Activated T-cell treated with anti-CD3 and anti-CD28 coated beads, Interleukin-2, amount 50 U/mL, for 72 hours (primary cell): ENCODE measurements at regions not wholly inside any gene's neighbourhood (a gene's known extent, or its start where the extent isn't known, plus 50 kb on each side); places are given as distances from the start of the nearest gene placed in this dataset.

Experiments used
- ATAC-seq, 2 donors: fragments of 150-1000 bp; cut with Tn5 transposase; replicated peaks in 1 of 2; 2 replicates each; pipeline ENCODE4 v1.10.0; 2021; ENCODE audit warnings: moderate library complexity in 2 of 2, mild to moderate bottlenecking in 1 of 2
- DNase-seq, 2 donors: peaks; one replicate each; pipeline ENCODE4 v3.0.0; 2021 to 2022; ENCODE audit warnings: mixed read lengths in 1 of 2
- H3K27ac Mint-ChIP-seq: one replicate; pipeline ENCODE4 v1.8.0; 2022; ENCODE audit warnings: mild to moderate bottlenecking, moderate library complexity, mixed read lengths
- H3K27me3 Mint-ChIP-seq: one replicate; pipeline ENCODE4 v1.8.0; 2022; ENCODE audit warnings: low read depth, mixed read lengths
- H3K36me3 Mint-ChIP-seq, 2 donors: one replicate each; pipeline ENCODE4 v1.8.0; 2022; ENCODE audit warnings: mixed read lengths in 2 of 2, mild to moderate bottlenecking in 1 of 2; ENCODE audit not compliant: insufficient read depth in 2 of 2
- H3K4me1 Mint-ChIP-seq: one replicate; pipeline ENCODE4 v1.8.0; 2022; ENCODE audit warnings: low read depth, mixed read lengths
- H3K4me3 Mint-ChIP-seq, 2 donors: one replicate each; pipeline ENCODE4 v1.8.0; 2022; ENCODE audit warnings: mild to moderate bottlenecking in 2 of 2, mixed read lengths in 2 of 2, moderate library complexity in 2 of 2
- H3K9me3 Mint-ChIP-seq, 2 donors: one replicate each; pipeline ENCODE4 v1.8.0; 2022; ENCODE audit warnings: mixed read lengths in 2 of 2

GRCh38 chrX:13430136-13430827, 110.4 kb upstream of the ATXN3L start:
- H3K27ac Mint-ChIP-seq, result no peak overlapping the region
- H3K27me3 Mint-ChIP-seq, result peaks cover 15% of the 10 kb centered on the region
- H3K4me3 Mint-ChIP-seq, result no peak overlapping the region
- ATAC-seq, result no peak
- H3K9me3 Mint-ChIP-seq, result peaks cover 0 to 1% of the 10 kb centered on the region in 2 donors
- H3K4me1 Mint-ChIP-seq, result peaks cover 11% of the 10 kb centered on the region
- DNase-seq, result no peak
- peaks cover 0 to 1% of the 10 kb centered on the region in 2 donors for H3K36me3 Mint-ChIP-seq

GRCh38 chrX:13428053-13428786, 108.4 kb upstream of the ATXN3L start:
- H3K27ac Mint-ChIP-seq, result peak overlapping the region; percentile 59
- H3K27me3 Mint-ChIP-seq, result peaks cover 21% of the 10 kb centered on the region
- peak; percentile 79 to 94 for ATAC-seq
- peak; percentile 32 to 44 for DNase-seq
- peaks cover 11% of the 10 kb centered on the region for H3K4me1 Mint-ChIP-seq
- H3K9me3 Mint-ChIP-seq, result peaks cover 0 to 1% of the 10 kb centered on the region in 2 donors
- H3K4me3 Mint-ChIP-seq, result peak overlapping the region in 1 of 2 donors; percentile 35
- peaks cover 0 to 1% of the 10 kb centered on the region in 2 donors for H3K36me3 Mint-ChIP-seq

GRCh38 chrX:13427441-13428052, 107.7 kb upstream of the ATXN3L start:
- H3K4me3 Mint-ChIP-seq, result peak overlapping the region in 1 of 2 donors; percentile 3

GRCh38 chrX:13420545-13421183, 100.8 kb upstream of the ATXN3L start:
- Mint-ChIP-seq H3K27me3 (peaks cover 36% of the 10 kb centered on the region), H3K36me3 (peaks cover 0 to 4% of the 10 kb centered on the region in 2 donors), H3K4me1 (peaks cover 20% of the 10 kb centered on the region), H3K27ac (no peak overlapping the region), H3K9me3 (peaks cover 0 to 2% of the 10 kb centered on the region in 2 donors), H3K4me3 (no peak overlapping the region)
- DNase-seq, result no peak
- no peak for ATAC-seq

More at GRCh38 chrX:13427441-13428052, 107.7 kb upstream of the ATXN3L start:
- peaks cover 11% of the 10 kb centered on the region for H3K4me1 Mint-ChIP-seq
- no peak for DNase-seq
- ATAC-seq, result no peak
- H3K9me3 Mint-ChIP-seq, result peaks cover 0 to 1% of the 10 kb centered on the region in 2 donors
- H3K36me3 Mint-ChIP-seq, result peaks cover 0 to 1% of the 10 kb centered on the region in 2 donors
- H3K27me3 Mint-ChIP-seq, result peaks cover 21% of the 10 kb centered on the region
- no peak overlapping the region for H3K27ac Mint-ChIP-seq

DNA sequence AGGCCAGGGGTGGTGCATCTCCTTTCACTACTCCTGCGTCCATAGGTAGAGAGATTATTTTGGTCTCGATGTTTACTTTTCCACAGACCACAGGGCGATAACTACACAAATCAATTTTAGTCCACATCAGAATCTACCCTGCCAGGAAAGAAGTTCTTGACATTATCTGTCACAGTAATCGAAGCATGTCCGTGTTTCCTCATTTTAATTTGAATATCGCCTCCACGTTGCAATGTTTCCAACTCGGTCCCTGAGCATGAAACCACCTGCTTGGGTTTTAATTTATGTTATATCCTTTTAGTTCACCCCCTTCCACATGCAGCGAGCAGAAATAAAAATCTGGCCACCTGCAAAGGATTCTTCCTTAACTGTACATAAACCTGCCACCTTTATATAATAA, 100.1 kb upstream of the ATXN3L start:
- no peak for DNase-seq
- Mint-ChIP-seq H3K36me3 (peaks cover 0 to 4% of the 10 kb centered on the region in 2 donors), H3K27ac (no peak overlapping the region), H3K9me3 (peaks cover 0 to 2% of the 10 kb centered on the region in 2 donors), H3K4me3 (no peak overlapping the region), H3K27me3 (peaks cover 42% of the 10 kb centered on the region), H3K4me1 (peaks cover 20% of the 10 kb centered on the region)
- ATAC-seq, result no peak

GRCh38 chrX:13419276-13419675, 99.4 kb upstream of the ATXN3L start:
- Mint-ChIP-seq H3K4me3 (no peak overlapping the region), H3K4me1 (peaks cover 20% of the 10 kb centered on the region), H3K36me3 (peaks cover 0 to 4% of the 10 kb centered on the region in 2 donors), H3K27me3 (peaks cover 47% of the 10 kb centered on the region), H3K27ac (no peak overlapping the region), H3K9me3 (peaks cover 0 to 2% of the 10 kb centered on the region in 2 donors)
- DNase-seq (no peak), ATAC-seq (no peak)

- Mint-ChIP-seq H3K27me3 (peaks cover 44% of the 10 kb centered on the region), H3K27ac (no peak overlapping the region), H3K4me1 (peaks cover 20% of the 10 kb centered on the region)
Measured at GRCh38 chrX:13418126-13419097, 98.6 kb upstream of the ATXN3L start.

GRCh38 chrX:13415509-13415908, 95.7 kb upstream of the ATXN3L start:
- no peak for ATAC-seq
- peaks cover 0 to 4% of the 10 kb centered on the region in 2 donors for H3K36me3 Mint-ChIP-seq

More at GRCh38 chrX:13418126-13419097, 98.6 kb upstream of the ATXN3L start:
- Mint-ChIP-seq H3K36me3 (peaks cover 0 to 4% of the 10 kb centered on the region in 2 donors), H3K4me3 (peak overlapping the region in 1 of 2 donors; percentile 49), H3K9me3 (peaks cover 0 to 3% of the 10 kb centered on the region in 2 donors)
- ATAC-seq (peak; percentile 76 to 83), DNase-seq (peak in 1 of 2 donors; percentile 12)

GRCh38 chrX:13414006-13414647, 94.3 kb upstream of the ATXN3L start:
- H3K36me3 Mint-ChIP-seq, result peaks cover 0 to 4% of the 10 kb centered on the region in 2 donors
- H3K9me3 Mint-ChIP-seq, result peaks cover 0 to 3% of the 10 kb centered on the region in 2 donors
- H3K27ac Mint-ChIP-seq, result no peak overlapping the region
- DNase-seq, result no peak
- peaks cover 36% of the 10 kb centered on the region for H3K27me3 Mint-ChIP-seq
- peaks cover 13% of the 10 kb centered on the region for H3K4me1 Mint-ChIP-seq
- ATAC-seq, result no peak
- no peak overlapping the region for H3K4me3 Mint-ChIP-seq

More at GRCh38 chrX:13415509-13415908, 95.7 kb upstream of the ATXN3L start:
- no peak overlapping the region for H3K4me3 Mint-ChIP-seq
- peaks cover 39% of the 10 kb centered on the region for H3K27me3 Mint-ChIP-seq
- DNase-seq, result no peak
- peaks cover 0 to 3% of the 10 kb centered on the region in 2 donors for H3K9me3 Mint-ChIP-seq
- H3K4me1 Mint-ChIP-seq, result peaks cover 20% of the 10 kb centered on the region
- H3K27ac Mint-ChIP-seq, result no peak overlapping the region

DNA sequence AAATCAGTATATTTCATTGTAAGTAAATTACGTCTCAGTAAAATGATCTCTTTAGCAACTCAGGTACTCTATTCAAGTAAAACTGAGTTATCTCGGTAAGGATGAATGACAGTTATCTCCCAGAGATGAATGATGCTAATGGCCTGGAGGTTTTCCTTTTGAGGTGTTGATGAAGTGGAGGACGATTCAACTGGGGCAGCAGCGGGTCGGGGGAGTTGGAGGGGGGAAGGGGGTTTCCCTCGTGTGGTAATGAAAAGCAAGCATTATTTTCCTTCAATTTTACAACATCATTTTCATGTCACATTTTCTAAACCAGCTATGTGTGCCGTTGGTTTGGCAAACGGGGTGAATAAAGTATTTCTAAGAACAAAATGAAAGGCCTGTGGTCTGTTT, 92.4 kb upstream of the ATXN3L start:
- peaks cover 0 to 6% of the 10 kb centered on the region in 2 donors for H3K36me3 Mint-ChIP-seq
- no peak overlapping the region for H3K27ac Mint-ChIP-seq
- H3K4me1 Mint-ChIP-seq, result no peaks in the 10 kb centered on the region
- peaks cover 1 to 2% of the 10 kb centered on the region in 2 donors for H3K9me3 Mint-ChIP-seq
- no peak overlapping the region for H3K4me3 Mint-ChIP-seq
- H3K27me3 Mint-ChIP-seq, result peaks cover 44% of the 10 kb centered on the region
- no peak for DNase-seq
- ATAC-seq, result no peak

DNA sequence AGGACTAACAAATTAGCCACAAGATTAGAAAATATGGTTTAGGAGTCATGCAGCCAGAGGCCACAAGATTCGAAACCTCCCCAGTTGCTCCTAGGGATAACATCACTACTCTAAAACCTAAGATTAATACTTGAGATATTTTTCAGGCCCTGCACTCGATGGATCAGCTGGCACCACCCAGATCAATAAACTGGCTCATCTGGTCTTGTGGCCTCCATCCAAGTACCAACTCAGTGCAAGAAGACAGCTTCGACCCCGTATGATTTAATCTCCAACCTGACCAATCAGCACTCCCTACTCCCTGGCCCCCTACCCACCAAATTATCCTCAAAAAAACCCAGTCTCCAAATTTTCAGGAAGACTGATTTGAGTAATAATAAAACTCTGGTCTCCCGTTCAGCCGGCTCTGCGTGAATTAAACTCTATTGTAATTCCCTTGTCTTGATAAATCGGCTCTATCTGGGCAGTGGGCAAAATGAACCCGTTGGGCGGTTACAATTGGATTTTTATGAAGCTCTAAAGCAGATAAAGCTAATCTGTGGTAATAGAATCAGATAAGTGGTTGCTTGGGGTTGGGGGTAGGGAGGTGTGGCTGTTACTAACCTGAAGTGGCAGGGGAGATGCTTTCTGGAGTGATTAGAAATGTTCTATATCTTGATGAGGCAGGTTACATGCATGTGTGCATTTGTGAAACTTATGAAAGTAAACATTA, 91.8 kb upstream of the ATXN3L start:
- ATAC-seq (no peak), DNase-seq (no peak)
- peaks cover 3 to 12% of the 10 kb centered on the region in 2 donors for H3K36me3 Mint-ChIP-seq
- peaks cover 50% of the 10 kb centered on the region for H3K27me3 Mint-ChIP-seq
- H3K4me1 Mint-ChIP-seq, result no peaks in the 10 kb centered on the region
- no peak overlapping the region for H3K4me3 Mint-ChIP-seq
- peaks cover 2 to 5% of the 10 kb centered on the region in 2 donors for H3K9me3 Mint-ChIP-seq
- H3K27ac Mint-ChIP-seq, result no peak overlapping the region
